Trophoblast cell (in vitro differentiated cells and primary cell): ENCODE measurements at regions not wholly inside any gene's neighbourhood (a gene's known extent, or its start where the extent isn't known, plus 50 kb on each side); places are given as distances from the start of the nearest gene placed in this dataset.
"Not testable (repeated sequence)": the region's sequence is repeated elsewhere in the genome, so short reads cannot be mapped to it uniquely, and the experiment has no call there.

Experiments used
- DNase-seq, 2 donors: peaks; one replicate each; pipeline ENCODE4 v3.0.0-alpha.2; 2016
- H2AFZ ChIP-seq: 2 replicates; pipeline ENCODE4 v1.6.1; 2013; ENCODE audit warnings: low read length, moderate library complexity, mild to moderate bottlenecking; ENCODE audit not compliant: insufficient read depth, poor library complexity
- H2AK5ac ChIP-seq: 2 replicates; pipeline ENCODE4 v1.6.1; 2013; ENCODE audit warnings: mild to moderate bottlenecking, low read length
- H2BK120ac ChIP-seq: 2 replicates; pipeline ENCODE4 v1.6.1; 2013; ENCODE audit warnings: low read length, mild to moderate bottlenecking, moderate library complexity; ENCODE audit not compliant: insufficient read depth, poor library complexity
- H2BK12ac ChIP-seq: 2 replicates; pipeline ENCODE4 v1.6.1; 2013; ENCODE audit warnings: mild to moderate bottlenecking, low read length, moderate library complexity
- H2BK5ac ChIP-seq: 2 replicates; pipeline ENCODE4 v1.6.1; 2013; ENCODE audit warnings: low read length, low read depth, moderate library complexity, mild to moderate bottlenecking; ENCODE audit not compliant: poor library complexity
- H3K14ac ChIP-seq: 2 replicates; pipeline ENCODE4 v1.6.1; 2013; ENCODE audit warnings: mild to moderate bottlenecking, low read length
- H3K18ac ChIP-seq: 2 replicates; pipeline ENCODE4 v1.6.1; 2013; ENCODE audit warnings: mild to moderate bottlenecking, low read length
- H3K23ac ChIP-seq: 2 replicates; pipeline ENCODE4 v1.6.1; 2013; ENCODE audit warnings: low read length
- H3K27ac ChIP-seq: 2 replicates; pipeline ENCODE4 v1.5.1; 2013; ENCODE audit warnings: low read depth, mild to moderate bottlenecking, inconsistent platforms, low read length, moderate library complexity
- H3K27me3 ChIP-seq: 2 replicates; pipeline ENCODE4 v1.6.1; 2013; ENCODE audit warnings: inconsistent platforms, mild to moderate bottlenecking, low read length, moderate library complexity; ENCODE audit not compliant: insufficient read depth
- H3K36me3 ChIP-seq, 2 experiments: 1 replicate in 1 of 2; 2 replicates in 1 of 2; pipeline ENCODE4 v1.6.1; 2013; ENCODE audit warnings: low read length in 2 of 2, mild to moderate bottlenecking in 2 of 2, moderate library complexity in 1 of 2; ENCODE audit not compliant: insufficient read depth in 2 of 2, control insufficient read depth in 1 of 2
- H3K4ac ChIP-seq: 2 replicates; pipeline ENCODE4 v1.6.1; 2013; ENCODE audit warnings: low read depth, mild to moderate bottlenecking, low read length, moderate library complexity
- H3K4me1 ChIP-seq, 2 experiments: 1 replicate in 1 of 2; 2 replicates in 1 of 2; pipeline ENCODE4 v1.6.1; 2013; ENCODE audit warnings: low read length in 2 of 2, mild to moderate bottlenecking in 2 of 2, moderate library complexity in 1 of 2; ENCODE audit not compliant: insufficient read depth in 2 of 2, control insufficient read depth in 1 of 2
- H3K4me2 ChIP-seq: 2 replicates; pipeline ENCODE4 v1.6.1; 2013; ENCODE audit warnings: inconsistent platforms, mild to moderate bottlenecking, low read length, moderate library complexity
- H3K4me3 ChIP-seq: 2 replicates; pipeline ENCODE4 v1.5.1; 2013; ENCODE audit warnings: mild to moderate bottlenecking, low read depth, low read length, inconsistent platforms
- H3K79me1 ChIP-seq: one replicate; pipeline ENCODE4 v1.6.1; 2013; ENCODE audit warnings: low read length
- H3K79me2 ChIP-seq: 2 replicates; pipeline ENCODE4 v1.6.1; 2013; ENCODE audit warnings: low read length, mild to moderate bottlenecking; ENCODE audit not compliant: control insufficient read depth, insufficient read depth, poor library complexity
- H3K9ac ChIP-seq: 2 replicates; pipeline ENCODE4 v1.6.1; 2013; ENCODE audit warnings: mild to moderate bottlenecking, low read length
- H3K9me3 ChIP-seq: 2 replicates; pipeline ENCODE4 v1.6.1; 2013; ENCODE audit warnings: low read depth, mild to moderate bottlenecking, control low read depth, inconsistent platforms, low read length; ENCODE audit not compliant: insufficient read depth
- H4K12ac ChIP-seq: 2 replicates; pipeline ENCODE4 v1.6.1; 2013; ENCODE audit warnings: low read depth, mild to moderate bottlenecking, low read length, moderate library complexity
- H4K8ac ChIP-seq: 2 replicates; pipeline ENCODE4 v1.6.1; 2013; ENCODE audit warnings: low read depth, mild to moderate bottlenecking, low read length, moderate library complexity
- H4K91ac ChIP-seq: one replicate; pipeline ENCODE4 v1.6.1; 2013; ENCODE audit warnings: low read depth, mild to moderate bottlenecking, low read length, moderate library complexity
- WGBS: extraction: QIAGEN DNeasy Blood & Tissue Kit; methylation state at CpG from one replicate; pipeline ENCODE4 v1.1.7; 2013; ENCODE audit warnings: missing lambda C conversion rate; ENCODE audit not compliant: insufficient read length, insufficient coverage; ENCODE audit errors: extremely low coverage; 5-methylcytosine and 5-hydroxymethylcytosine counted together

- H4K91ac ChIP-seq, H2BK12ac ChIP-seq, H3K9me3 ChIP-seq, H3K4me2 ChIP-seq, H3K23ac ChIP-seq, H3K79me1 ChIP-seq, H3K9ac ChIP-seq, H2BK5ac ChIP-seq, H2AFZ ChIP-seq, H4K12ac ChIP-seq, H3K27ac ChIP-seq, H3K36me3 ChIP-seq, H3K79me2 ChIP-seq, H3K18ac ChIP-seq, H3K4me3 ChIP-seq, DNase-seq, H3K4me1 ChIP-seq, H2AK5ac ChIP-seq, H2BK120ac ChIP-seq, H4K8ac ChIP-seq, H3K4ac ChIP-seq, H3K27me3 ChIP-seq, H3K14ac ChIP-seq: not testable (repeated sequence)
- WGBS, result no CpG with 5 or more reads among the region's 3 CpGs
These were observed 811.6 kb downstream of the PCDH11X start for GRCh38 chrX:92590726-92591298.

- not testable (repeated sequence) for H3K79me1 ChIP-seq, H2AFZ ChIP-seq, H3K27me3 ChIP-seq, H4K91ac ChIP-seq, H2BK120ac ChIP-seq, H2BK5ac ChIP-seq, H3K4me3 ChIP-seq, H3K9ac ChIP-seq, H4K12ac ChIP-seq, H3K4me1 ChIP-seq, H4K8ac ChIP-seq, DNase-seq, H3K14ac ChIP-seq, H3K18ac ChIP-seq, H3K4me2 ChIP-seq, H3K36me3 ChIP-seq, H3K27ac ChIP-seq, H2AK5ac ChIP-seq, H3K79me2 ChIP-seq, H3K9me3 ChIP-seq, H2BK12ac ChIP-seq, H3K4ac ChIP-seq, H3K23ac ChIP-seq
- WGBS, result no CpG with 5 or more reads among the region's 1 CpG
These were observed 832.3 kb downstream of the PCDH11X start for GRCh38 chrX:92611517-92611916.

GRCh38 chrX:92626699-92627098 lies 847.5 kb downstream of the PCDH11X start:
- not testable (repeated sequence) for H3K9ac ChIP-seq, H3K79me1 ChIP-seq, H3K9me3 ChIP-seq, H3K4me3 ChIP-seq, H4K8ac ChIP-seq, H4K12ac ChIP-seq, DNase-seq, H2BK12ac ChIP-seq, H2BK5ac ChIP-seq, H3K4ac ChIP-seq, H2BK120ac ChIP-seq, H3K4me1 ChIP-seq, H2AK5ac ChIP-seq, H3K4me2 ChIP-seq, H2AFZ ChIP-seq, H3K18ac ChIP-seq, H4K91ac ChIP-seq, H3K23ac ChIP-seq, H3K14ac ChIP-seq, H3K36me3 ChIP-seq, H3K27me3 ChIP-seq, H3K27ac ChIP-seq, H3K79me2 ChIP-seq
- no CpG with 5 or more reads among the region's 10 CpGs for WGBS

- not testable (repeated sequence) for DNase-seq, H3K4me3 ChIP-seq, H3K14ac ChIP-seq, H2AK5ac ChIP-seq, H2BK120ac ChIP-seq, H3K79me1 ChIP-seq, H2AFZ ChIP-seq, H3K27ac ChIP-seq, H3K27me3 ChIP-seq, H2BK5ac ChIP-seq, H3K79me2 ChIP-seq, H3K9ac ChIP-seq, H3K18ac ChIP-seq, H4K12ac ChIP-seq, H3K23ac ChIP-seq, H3K36me3 ChIP-seq, H3K4ac ChIP-seq, H4K8ac ChIP-seq, H3K9me3 ChIP-seq, H2BK12ac ChIP-seq, H3K4me2 ChIP-seq, H4K91ac ChIP-seq, H3K4me1 ChIP-seq
- no CpG with 5 or more reads among the region's 2 CpGs for WGBS
These were observed 878.4 kb downstream of the PCDH11X start for GRCh38 chrX:92657593-92657992.
